Type B pancreatic cell (in vitro differentiated cells): ENCODE measurements at regions not wholly inside any gene's neighbourhood (a gene's known extent, or its start where the extent isn't known, plus 50 kb on each side); places are given as distances from the start of the nearest gene placed in this dataset.

ENCODE experiments used
- DNase-seq: peaks from one replicate; pipeline ENCODE4 v3.0.0; 2021; ENCODE audit warnings: mixed read lengths; ENCODE audit not compliant: unreplicated experiment; ENCODE audit errors: extremely low spot score
- H3K27ac Mint-ChIP-seq: 2 replicates; pipeline ENCODE4 v1.8.0; 2021; ENCODE audit warnings: mild to moderate bottlenecking, mixed read lengths
- H3K27me3 Mint-ChIP-seq: 2 replicates; pipeline ENCODE4 v1.8.0; 2021; ENCODE audit warnings: mixed read lengths
- H3K36me3 Mint-ChIP-seq: 2 replicates; pipeline ENCODE4 v1.8.0; 2021; ENCODE audit warnings: mixed read lengths
- H3K4me1 Mint-ChIP-seq: one replicate; pipeline ENCODE4 v1.8.0; 2021; ENCODE audit warnings: mixed read lengths; ENCODE audit not compliant: unreplicated experiment
- H3K4me3 Mint-ChIP-seq: 2 replicates; pipeline ENCODE4 v1.8.0; 2021; ENCODE audit warnings: mild to moderate bottlenecking, mixed read lengths
- H3K9me3 Mint-ChIP-seq: 2 replicates; pipeline ENCODE4 v1.8.0; 2021; ENCODE audit warnings: mixed read lengths
- TF ChIP-seq, protein P1 (sequence below): fragments of 200-600 bp; sonication (generic); conservative IDR thresholded peaks from 2 replicates; pipeline ENCODE4 v1.5.0; 2021; ENCODE audit warnings: antibody characterized with exemption, mild to moderate bottlenecking

DNA sequence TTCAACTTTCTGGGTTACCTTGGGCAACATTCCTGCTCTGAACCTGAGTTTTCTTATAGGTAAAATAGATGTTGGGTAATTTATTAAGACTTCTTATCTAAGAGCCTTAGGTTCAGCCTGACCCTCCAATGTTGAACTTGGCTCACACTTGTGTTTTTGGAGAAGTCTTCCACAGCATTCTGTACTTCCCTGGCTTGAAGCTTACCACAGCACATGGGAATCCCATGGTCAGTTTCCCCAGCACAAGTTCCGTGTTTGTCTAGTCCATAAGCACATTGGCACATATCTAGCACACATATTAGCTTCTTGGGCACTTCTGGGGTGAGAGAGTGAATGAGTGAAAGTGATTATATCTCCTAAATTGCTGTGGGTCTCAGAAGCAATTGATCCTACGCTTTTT lies 782.5 kb upstream of the HS6ST1 start:
- no peak overlapping the region for H3K4me3 Mint-ChIP-seq
- no peak overlapping the region for H3K27ac Mint-ChIP-seq
- no peak for DNase-seq
- H3K27me3 Mint-ChIP-seq: peaks cover 13% of the 10 kb centered on the region
- no peaks in the 10 kb centered on the region for H3K36me3 Mint-ChIP-seq
- TF ChIP-seq, protein P1, sequence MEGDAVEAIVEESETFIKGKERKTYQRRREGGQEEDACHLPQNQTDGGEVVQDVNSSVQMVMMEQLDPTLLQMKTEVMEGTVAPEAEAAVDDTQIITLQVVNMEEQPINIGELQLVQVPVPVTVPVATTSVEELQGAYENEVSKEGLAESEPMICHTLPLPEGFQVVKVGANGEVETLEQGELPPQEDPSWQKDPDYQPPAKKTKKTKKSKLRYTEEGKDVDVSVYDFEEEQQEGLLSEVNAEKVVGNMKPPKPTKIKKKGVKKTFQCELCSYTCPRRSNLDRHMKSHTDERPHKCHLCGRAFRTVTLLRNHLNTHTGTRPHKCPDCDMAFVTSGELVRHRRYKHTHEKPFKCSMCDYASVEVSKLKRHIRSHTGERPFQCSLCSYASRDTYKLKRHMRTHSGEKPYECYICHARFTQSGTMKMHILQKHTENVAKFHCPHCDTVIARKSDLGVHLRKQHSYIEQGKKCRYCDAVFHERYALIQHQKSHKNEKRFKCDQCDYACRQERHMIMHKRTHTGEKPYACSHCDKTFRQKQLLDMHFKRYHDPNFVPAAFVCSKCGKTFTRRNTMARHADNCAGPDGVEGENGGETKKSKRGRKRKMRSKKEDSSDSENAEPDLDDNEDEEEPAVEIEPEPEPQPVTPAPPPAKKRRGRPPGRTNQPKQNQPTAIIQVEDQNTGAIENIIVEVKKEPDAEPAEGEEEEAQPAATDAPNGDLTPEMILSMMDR: no peak
- H3K4me1 Mint-ChIP-seq: peaks cover 7% of the 10 kb centered on the region
- H3K9me3 Mint-ChIP-seq: no peaks in the 10 kb centered on the region

DNA sequence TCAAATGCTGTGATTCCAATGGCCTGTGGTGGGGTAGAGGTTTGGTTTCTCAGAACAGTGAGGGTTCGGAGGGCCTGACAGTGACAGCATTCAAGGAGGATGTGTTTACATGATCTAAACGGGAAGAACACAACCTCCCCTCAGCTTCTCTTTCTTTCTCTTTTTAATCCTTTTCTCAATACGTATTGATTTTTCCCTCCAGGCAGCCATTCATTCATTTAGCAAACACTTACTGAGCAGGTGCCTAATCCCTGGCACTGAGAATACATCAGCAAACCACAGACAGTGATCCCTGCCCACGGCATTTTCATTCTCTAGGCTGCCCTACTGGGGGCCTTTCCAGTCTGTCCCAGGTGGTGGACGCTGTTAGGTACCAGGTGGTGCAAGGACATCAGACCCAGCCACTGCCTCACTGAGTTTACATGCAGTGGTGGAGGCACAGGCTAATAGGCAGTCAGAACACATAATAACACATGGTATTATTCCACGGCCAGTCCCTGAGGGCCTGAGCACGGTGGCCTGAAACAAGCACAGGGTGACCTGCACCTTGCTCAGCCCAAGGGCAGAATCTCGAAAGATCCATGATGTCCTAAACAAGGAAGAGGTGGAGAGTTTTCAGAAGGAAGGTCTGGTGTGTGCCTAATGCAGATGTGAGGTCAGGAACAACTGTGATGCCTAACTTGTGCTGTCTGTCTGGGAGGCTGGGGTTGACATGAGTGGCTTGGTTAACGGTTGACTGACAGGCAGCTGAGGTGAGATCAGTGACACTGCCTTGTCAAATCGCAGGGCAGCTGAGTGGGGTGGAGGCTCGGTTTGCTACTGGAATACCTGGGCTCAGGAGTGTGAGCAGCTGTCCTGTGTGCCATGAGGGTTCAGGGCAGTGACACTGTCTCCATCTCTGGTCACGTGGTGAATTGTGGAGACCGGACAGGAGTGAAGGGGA lies 785.5 kb upstream of the HS6ST1 start:
- TF ChIP-seq, protein P1: no peak
- no peaks in the 10 kb centered on the region for H3K9me3 Mint-ChIP-seq
- no peak overlapping the region for H3K27ac Mint-ChIP-seq
- H3K4me3 Mint-ChIP-seq: no peak overlapping the region
- H3K4me1 Mint-ChIP-seq: peaks cover 7% of the 10 kb centered on the region
- no peak for DNase-seq
- H3K27me3 Mint-ChIP-seq: peaks cover 13% of the 10 kb centered on the region
- no peaks in the 10 kb centered on the region for H3K36me3 Mint-ChIP-seq

DNA sequence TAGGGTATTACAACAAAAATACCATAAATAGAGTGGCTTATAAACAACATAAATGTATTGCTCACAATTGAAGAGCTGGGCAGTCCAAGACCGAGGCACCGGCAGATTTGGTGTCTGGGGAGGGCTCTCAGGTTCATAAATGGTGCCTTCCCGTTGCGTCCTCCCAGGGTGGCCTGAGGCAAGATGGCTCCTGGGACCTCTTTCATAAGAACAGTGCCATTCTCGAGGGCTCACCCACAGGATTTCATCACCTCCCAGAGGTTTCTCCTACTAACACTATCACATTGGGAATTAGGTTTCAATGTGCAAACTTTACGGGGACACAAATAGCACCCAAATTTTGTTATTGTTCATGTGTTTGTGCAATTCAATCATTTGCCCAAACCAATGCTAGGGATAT lies 793.5 kb upstream of the HS6ST1 start:
- Mint-ChIP-seq H3K36me3 (no peaks in the 10 kb centered on the region), H3K9me3 (no peaks in the 10 kb centered on the region), H3K4me3 (no peak overlapping the region), H3K27ac (no peak overlapping the region), H3K27me3 (no peaks in the 10 kb centered on the region), H3K4me1 (no peaks in the 10 kb centered on the region)
- TF ChIP-seq, protein P1: no peak
- no peak for DNase-seq

DNA sequence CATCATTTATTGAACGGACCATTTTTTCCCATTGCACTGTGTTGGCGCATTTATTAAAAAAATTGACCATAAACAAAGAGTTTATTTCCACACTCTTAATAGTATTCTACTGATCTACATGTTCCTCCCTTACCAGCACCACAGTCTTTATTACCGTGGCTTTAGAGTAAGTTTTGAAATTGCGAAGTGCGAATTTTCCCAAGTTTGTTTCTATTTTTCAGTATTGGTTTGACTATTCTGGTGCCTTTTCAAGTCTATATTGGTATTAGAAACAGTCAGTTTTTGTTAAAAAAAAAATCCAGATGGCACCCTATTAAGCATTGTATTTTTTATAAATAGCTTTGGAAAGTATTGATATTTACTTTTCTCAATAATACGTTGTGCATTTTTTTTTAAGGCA lies 795.1 kb upstream of the HS6ST1 start:
- Mint-ChIP-seq H3K4me3 (no peak overlapping the region), H3K27ac (no peak overlapping the region), H3K27me3 (no peaks in the 10 kb centered on the region), H3K9me3 (no peaks in the 10 kb centered on the region), H3K4me1 (peaks cover 6% of the 10 kb centered on the region), H3K36me3 (no peaks in the 10 kb centered on the region)
- no peak for DNase-seq
- TF ChIP-seq, protein P1: no peak

DNA sequence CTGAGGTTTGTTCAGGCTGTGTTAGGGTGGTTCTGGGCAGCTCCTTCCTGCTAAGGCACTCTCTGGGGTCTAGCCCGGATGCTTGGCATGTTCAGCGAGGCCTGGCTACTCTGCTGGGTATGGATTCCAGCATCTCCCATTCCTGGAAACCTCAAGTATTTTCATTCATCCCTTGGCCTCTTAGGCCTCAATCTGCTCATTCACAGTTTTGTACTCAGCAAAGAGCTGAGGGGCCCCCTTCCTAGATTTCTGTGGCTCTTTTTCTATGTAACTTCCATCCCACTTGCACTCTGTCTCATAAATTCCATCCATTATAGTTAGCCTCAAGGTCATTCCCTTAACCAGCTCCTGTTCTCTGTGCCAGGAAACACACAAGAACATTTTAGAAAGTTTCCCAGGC lies 798.8 kb upstream of the HS6ST1 start:
- H3K4me1 Mint-ChIP-seq: peaks cover 6% of the 10 kb centered on the region
- H3K9me3 Mint-ChIP-seq: no peaks in the 10 kb centered on the region
- H3K27ac Mint-ChIP-seq: no peak overlapping the region
- H3K4me3 Mint-ChIP-seq: no peak overlapping the region
- H3K27me3 Mint-ChIP-seq: peaks cover 3% of the 10 kb centered on the region
- H3K36me3 Mint-ChIP-seq: no peaks in the 10 kb centered on the region
- DNase-seq: no peak
- TF ChIP-seq, protein P1: no peak
